OCI-LY3 (cell line): ENCODE measurements at regions not wholly inside any gene's neighbourhood (a gene's known extent, or its start where the extent isn't known, plus 50 kb on each side); places are given as distances from the start of the nearest gene placed in this dataset.

Experiments
- EZH2phosphoT487 ChIP-seq: fragments of 200-600 bp; shearing (Covaris generic); IDR thresholded peaks from 2 replicates; pipeline ENCODE4 v1.6.1; 2018; ENCODE audit warnings: antibody characterized with exemption, mixed run types, low read depth
- TF ChIP-seq, protein P1 (sequence below): fragments of 200-600, 300-600 bp; sonication (generic); IDR thresholded peaks from 2 replicates; pipeline ENCODE4 v1.5.1; 2014; ENCODE audit warnings: antibody characterized with exemption, low read length, low read depth

GRCh38 chr2:146037334-146037870 is 1517.5 kb upstream of the ZEB2 start:
- TF ChIP-seq, protein P1, sequence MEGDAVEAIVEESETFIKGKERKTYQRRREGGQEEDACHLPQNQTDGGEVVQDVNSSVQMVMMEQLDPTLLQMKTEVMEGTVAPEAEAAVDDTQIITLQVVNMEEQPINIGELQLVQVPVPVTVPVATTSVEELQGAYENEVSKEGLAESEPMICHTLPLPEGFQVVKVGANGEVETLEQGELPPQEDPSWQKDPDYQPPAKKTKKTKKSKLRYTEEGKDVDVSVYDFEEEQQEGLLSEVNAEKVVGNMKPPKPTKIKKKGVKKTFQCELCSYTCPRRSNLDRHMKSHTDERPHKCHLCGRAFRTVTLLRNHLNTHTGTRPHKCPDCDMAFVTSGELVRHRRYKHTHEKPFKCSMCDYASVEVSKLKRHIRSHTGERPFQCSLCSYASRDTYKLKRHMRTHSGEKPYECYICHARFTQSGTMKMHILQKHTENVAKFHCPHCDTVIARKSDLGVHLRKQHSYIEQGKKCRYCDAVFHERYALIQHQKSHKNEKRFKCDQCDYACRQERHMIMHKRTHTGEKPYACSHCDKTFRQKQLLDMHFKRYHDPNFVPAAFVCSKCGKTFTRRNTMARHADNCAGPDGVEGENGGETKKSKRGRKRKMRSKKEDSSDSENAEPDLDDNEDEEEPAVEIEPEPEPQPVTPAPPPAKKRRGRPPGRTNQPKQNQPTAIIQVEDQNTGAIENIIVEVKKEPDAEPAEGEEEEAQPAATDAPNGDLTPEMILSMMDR = no peak
- TF ChIP-seq EZH2phosphoT487 = no peak
